ENCODE measurements at regions not wholly inside any gene's neighbourhood (a gene's known extent, or its start where the extent isn't known, plus 50 kb on each side); places are given as distances from the start of the nearest gene placed in this dataset.
"Not testable (repeated sequence)": the region's sequence is repeated elsewhere in the genome, so short reads cannot be mapped to it uniquely, and the experiment has no call there.

- Histone ChIP-seq H3K9me3 (no peaks in the 10 kb centered on the region), H3K4me3 (no peak overlapping the region), H3K27me3 (no peaks in the 10 kb centered on the region), H3K27ac (peak overlapping the region in 10 of 12 donors; percentile 29 to 80 (median 62)), H3K4me1 (peaks cover 0 to 31% (median 4%) of the 10 kb centered on the region in 12 donors), H3K36me3 (no peaks in the 10 kb centered on the region)
- WGBS, 4 donors = 50 to 73% (median 59%) methylated on average over 7 of the region's 7 CpGs
- no peak for TF ChIP-seq POLR2A (IDR thresholded peaks at IDR 0.05)
- no peak for TF ChIP-seq CTCF (IDR thresholded peaks at IDR 0.05)
- DNase-seq (no peak), ATAC-seq (peak in 3 of 4 donors; percentile 52 to 70 (median 57))
- intact Hi-C loops (cut with DNase I) = no loop called here
Measured at GRCh38 chr6:150756173-150756572, 109.3 kb upstream of the MTHFD1L start.

- H3K27ac ChIP-seq; intact Hi-C loops (cut with DNase I); H3K9me3 ChIP-seq; H3K36me3 ChIP-seq; H3K27me3 ChIP-seq; ATAC-seq; DNase-seq; H3K4me3 ChIP-seq: not testable (repeated sequence)
- H3K4me1 ChIP-seq = peaks cover 0 to 31% (median 4%) of the 10 kb centered on the region in 12 donors
- 71 to 97% (median 90%) methylated on average over 4 of the region's 4 CpGs for WGBS, 4 donors
Measured at GRCh38 chr6:150757807-150758206, 107.7 kb upstream of the MTHFD1L start.

- DNase-seq (no peak), ATAC-seq (no peak)
- Histone ChIP-seq H3K36me3 (no peaks in the 10 kb centered on the region), H3K27ac (no peak overlapping the region), H3K9me3 (no peaks in the 10 kb centered on the region), H3K4me3 (no peak overlapping the region), H3K27me3 (no peaks in the 10 kb centered on the region), H3K4me1 (peaks cover 0 to 25% (median 1%) of the 10 kb centered on the region in 12 donors)
- no peak for TF ChIP-seq POLR2A (IDR thresholded peaks at IDR 0.05)
- no peak for TF ChIP-seq CTCF (IDR thresholded peaks at IDR 0.05)
- intact Hi-C loops (cut with DNase I) = no loop called here
- WGBS, 4 donors = 93 to 96% (median 94%) methylated on average over 4 of the region's 4 CpGs
Measured at GRCh38 chr6:150759483-150759882, 106.0 kb upstream of the MTHFD1L start.

- ATAC-seq = no peak
- WGBS, 4 donors = 86 to 94% (median 89%) methylated on average over 3 of the region's 3 CpGs
Measured at GRCh38 chr6:150761771-150762170, 103.7 kb upstream of the MTHFD1L start.

More at GRCh38 chr6:150761771-150762170, 103.7 kb upstream of the MTHFD1L start:
- Histone ChIP-seq H3K4me1 (peaks cover 0 to 33% (median 15%) of the 10 kb centered on the region in 12 donors), H3K4me3 (no peak overlapping the region), H3K36me3 (no peaks in the 10 kb centered on the region), H3K9me3 (no peaks in the 10 kb centered on the region), H3K27ac (no peak overlapping the region), H3K27me3 (no peaks in the 10 kb centered on the region)
- intact Hi-C loops (cut with DNase I) = loop anchor here in 1 of 10 donors (10.0 kb wide), 1 partner anchor 67 kb away; no protein-coding TSS in a partner anchor
- no peak for TF ChIP-seq CTCF (IDR thresholded peaks at IDR 0.05)
- no peak for TF ChIP-seq POLR2A (IDR thresholded peaks at IDR 0.05)
- no peak for DNase-seq
